Posterior cingulate gyrus (tissue), 11 donors: ENCODE measurements at regions not wholly inside any gene's neighbourhood (a gene's known extent, or its start where the extent isn't known, plus 50 kb on each side); places are given as distances from the start of the nearest gene placed in this dataset.
"Not testable (repeated sequence)": the region's sequence is repeated elsewhere in the genome, so short reads cannot be mapped to it uniquely, and the experiment has no call there.

Source experiments
- DNase-seq, 10 donors: peaks; one replicate each; pipeline versions ENCODE4 v3.0.0 to v3.0.0-alpha.2; 2020 to 2021; ENCODE audit warnings: mixed read lengths in 3 of 10
- intact Hi-C: fragments of 100-400 bp; cut with DNase I; formaldehyde crosslinking; loops from one replicate; pipeline ENCODE4 v1.15.1; 2023

- no peak for DNase-seq
- intact Hi-C loops: no loop called here
Measured at GRCh38 chr2:147441182-147441581, 403.6 kb upstream of the ACVR2A start.

GRCh38 chr2:147440734-147441133 is 404.1 kb upstream of the ACVR2A start:
- intact Hi-C loops: no loop called here
- no peak for DNase-seq

GRCh38 chr2:147439986-147440385 is 404.8 kb upstream of the ACVR2A start:
- no peak for DNase-seq
- intact Hi-C loops: no loop called here

GRCh38 chr2:147438882-147439281 is 405.9 kb upstream of the ACVR2A start:
- intact Hi-C loops: no loop called here
- no peak for DNase-seq

- DNase-seq: peak in 3 of 10 donors; percentile 6 to 63 (median 59)
- intact Hi-C loops: no loop called here
Measured at GRCh38 chr2:147433822-147434221, 411.0 kb upstream of the ACVR2A start.

- DNase-seq: no peak
- intact Hi-C loops: no loop called here
Measured at GRCh38 chr2:147430408-147430807, 414.4 kb upstream of the ACVR2A start.

- DNase-seq: no peak
- intact Hi-C loops: no loop called here
Measured at GRCh38 chr2:147428120-147428747, 416.6 kb upstream of the ACVR2A start.

GRCh38 chr2:147425437-147426029 is 419.3 kb upstream of the ACVR2A start:
- DNase-seq: no peak
- intact Hi-C loops: no loop called here

GRCh38 chr2:147424766-147425165 is 420.1 kb upstream of the ACVR2A start:
- DNase-seq: no peak
- intact Hi-C loops: no loop called here

GRCh38 chr2:147420947-147421675 is 423.7 kb upstream of the ACVR2A start:
- DNase-seq: no peak
- intact Hi-C loops: no loop called here

GRCh38 chr2:147420517-147420916 is 424.3 kb upstream of the ACVR2A start:
- DNase-seq: peak in 2 of 10 donors; percentile 59 to 66
- intact Hi-C loops: no loop called here

- intact Hi-C loops: no loop called here
- DNase-seq: no peak
Measured at GRCh38 chr2:147416099-147416498, 428.7 kb upstream of the ACVR2A start.

- intact Hi-C loops, DNase-seq: not testable (repeated sequence)
Measured at GRCh38 chr2:147414656-147415055, 430.2 kb upstream of the ACVR2A start.

GRCh38 chr2:147408357-147408756 is 436.5 kb upstream of the ACVR2A start:
- intact Hi-C loops: no loop called here

GRCh38 chr2:147405651-147406050 is 439.2 kb upstream of the ACVR2A start:
- no peak for DNase-seq
- intact Hi-C loops: no loop called here

More at GRCh38 chr2:147408357-147408756, 436.5 kb upstream of the ACVR2A start:
- DNase-seq: no peak

- intact Hi-C loops: no loop called here
Measured at GRCh38 chr2:147398996-147399395, 445.8 kb upstream of the ACVR2A start.

GRCh38 chr2:147398301-147398700 is 446.5 kb upstream of the ACVR2A start:
- DNase-seq: no peak
- intact Hi-C loops: no loop called here

More at GRCh38 chr2:147398996-147399395, 445.8 kb upstream of the ACVR2A start:
- DNase-seq: no peak

GRCh38 chr2:147396890-147397289 is 447.9 kb upstream of the ACVR2A start:
- intact Hi-C loops: no loop called here
- DNase-seq: no peak

- intact Hi-C loops: no loop called here
- DNase-seq: no peak
Measured at GRCh38 chr2:147394179-147394790, 450.5 kb upstream of the ACVR2A start.

GRCh38 chr2:147392180-147392579 is 452.6 kb upstream of the ACVR2A start:
- intact Hi-C loops: no loop called here
- no peak for DNase-seq

GRCh38 chr2:147390475-147390874 is 454.4 kb upstream of the ACVR2A start:
- no peak for DNase-seq
- intact Hi-C loops: no loop called here
